ENCODE measurements at regions not wholly inside any gene's neighbourhood (a gene's known extent, or its start where the extent isn't known, plus 50 kb on each side); places are given as distances from the start of the nearest gene placed in this dataset.

GRCh38 chr11:70528794-70529580, 130.7 kb downstream of the CTTN start:
- no peak overlapping the region for H3K4me3 ChIP-seq
- H3K36me3 ChIP-seq: no peaks in the 10 kb centered on the region
- WGBS, 2 donors: 88 to 97% methylated on average over 14 to 17 of the region's 18 CpGs
- H3K27ac ChIP-seq: no peak overlapping the region
- no peak for DNase-seq (ENCODE audit: low spot score in 2 of 2)
- TF ChIP-seq EP300 (IDR thresholded peaks at IDR 0.05) (no peak), POLR2A (IDR thresholded peaks at IDR 0.05) (no peak)
- TF ChIP-seq, protein P1, sequence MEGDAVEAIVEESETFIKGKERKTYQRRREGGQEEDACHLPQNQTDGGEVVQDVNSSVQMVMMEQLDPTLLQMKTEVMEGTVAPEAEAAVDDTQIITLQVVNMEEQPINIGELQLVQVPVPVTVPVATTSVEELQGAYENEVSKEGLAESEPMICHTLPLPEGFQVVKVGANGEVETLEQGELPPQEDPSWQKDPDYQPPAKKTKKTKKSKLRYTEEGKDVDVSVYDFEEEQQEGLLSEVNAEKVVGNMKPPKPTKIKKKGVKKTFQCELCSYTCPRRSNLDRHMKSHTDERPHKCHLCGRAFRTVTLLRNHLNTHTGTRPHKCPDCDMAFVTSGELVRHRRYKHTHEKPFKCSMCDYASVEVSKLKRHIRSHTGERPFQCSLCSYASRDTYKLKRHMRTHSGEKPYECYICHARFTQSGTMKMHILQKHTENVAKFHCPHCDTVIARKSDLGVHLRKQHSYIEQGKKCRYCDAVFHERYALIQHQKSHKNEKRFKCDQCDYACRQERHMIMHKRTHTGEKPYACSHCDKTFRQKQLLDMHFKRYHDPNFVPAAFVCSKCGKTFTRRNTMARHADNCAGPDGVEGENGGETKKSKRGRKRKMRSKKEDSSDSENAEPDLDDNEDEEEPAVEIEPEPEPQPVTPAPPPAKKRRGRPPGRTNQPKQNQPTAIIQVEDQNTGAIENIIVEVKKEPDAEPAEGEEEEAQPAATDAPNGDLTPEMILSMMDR (IDR thresholded peaks at IDR 0.05): no peak
- no peaks in the 10 kb centered on the region for H3K9me3 ChIP-seq
- no peaks in the 10 kb centered on the region for H3K4me1 ChIP-seq
- no peaks in the 10 kb centered on the region for H3K27me3 ChIP-seq

DNA sequence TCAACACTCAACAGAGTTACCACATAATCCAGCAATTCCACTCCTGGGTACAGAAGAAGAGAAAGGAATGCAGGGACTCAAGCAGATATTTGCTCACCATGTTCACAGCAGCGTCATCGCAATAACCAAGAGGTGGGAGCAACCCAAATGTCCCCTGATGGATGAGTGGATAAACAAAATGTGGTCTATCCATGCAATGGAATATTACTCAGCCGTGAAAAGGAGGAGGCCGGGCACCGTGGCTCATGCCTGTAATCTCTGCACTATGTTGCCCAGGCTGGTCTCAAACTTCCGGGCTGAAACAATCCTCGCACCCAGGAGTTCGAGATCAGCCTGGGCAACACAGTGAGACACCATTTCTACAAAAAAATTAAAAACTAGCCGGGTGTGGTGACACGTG, 131.7 kb downstream of the CTTN start:
- H3K4me3 ChIP-seq: no peak overlapping the region
- 92 to 96% methylated on average over 10 of the region's 10 CpGs for WGBS, 2 donors

GRCh38 chr11:70530629-70531185, 132.4 kb downstream of the CTTN start:
- H3K27ac ChIP-seq: no peak overlapping the region
- WGBS, 2 donors: 89% methylated on average over 11 of the region's 11 CpGs

More for the DNA sequence above, 131.7 kb downstream of the CTTN start:
- no peak for DNase-seq (ENCODE audit: low spot score in 2 of 2)
- H3K27ac ChIP-seq: no peak overlapping the region
- H3K4me1 ChIP-seq: no peaks in the 10 kb centered on the region
- H3K36me3 ChIP-seq: no peaks in the 10 kb centered on the region
- H3K9me3 ChIP-seq: peaks cover 0 to 4% (median 0%) of the 10 kb centered on the region in 4 donors
- TF ChIP-seq, protein P1 (IDR thresholded peaks at IDR 0.05): no peak
- no peak for TF ChIP-seq EP300 (IDR thresholded peaks at IDR 0.05)
- TF ChIP-seq POLR2A (IDR thresholded peaks at IDR 0.05): no peak
- H3K27me3 ChIP-seq: no peaks in the 10 kb centered on the region

DNA sequence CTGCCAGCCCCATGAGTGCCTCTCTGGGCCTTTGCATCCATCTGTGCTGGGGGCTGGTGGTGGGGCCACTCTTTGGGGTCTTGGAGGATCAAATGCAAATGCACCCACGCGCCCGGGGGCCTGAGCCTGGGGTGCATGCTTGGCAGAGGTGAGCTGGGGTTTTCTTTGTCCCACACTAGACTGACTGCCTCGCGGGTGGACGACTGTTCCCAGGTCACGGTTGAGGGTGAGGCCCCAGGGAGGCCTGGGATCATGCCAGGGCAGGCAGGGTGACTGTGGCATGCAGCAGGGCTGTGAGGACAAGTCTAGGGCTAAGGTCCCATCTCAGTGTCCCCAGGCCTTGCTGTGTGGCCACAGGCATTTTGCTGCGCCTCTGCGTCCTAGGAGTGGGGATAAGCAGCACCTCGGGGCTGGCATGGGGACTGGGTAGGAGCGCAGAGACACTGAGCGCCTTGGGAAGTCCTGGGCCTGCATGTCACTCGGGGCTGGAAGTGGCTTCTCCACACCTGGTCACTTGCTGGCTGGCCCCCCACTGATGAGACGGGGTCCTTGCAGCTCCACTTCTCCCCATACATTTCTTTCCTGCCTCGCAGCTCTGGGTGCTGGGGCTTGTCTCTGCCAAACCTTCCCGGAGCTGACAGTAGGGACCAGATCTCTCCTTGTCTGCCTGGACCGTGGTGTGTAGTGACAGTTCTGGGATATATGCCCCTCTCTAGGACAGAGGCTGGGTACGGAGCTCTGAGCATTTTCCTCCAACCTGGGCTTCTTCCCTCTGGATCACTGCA, 133.1 kb downstream of the CTTN start:
- WGBS, 2 donors: 82 to 85% methylated on average over 17 to 18 of the region's 18 CpGs
- Histone ChIP-seq H3K36me3 (no peaks in the 10 kb centered on the region), H3K4me1 (no peaks in the 10 kb centered on the region), H3K4me3 (no peak overlapping the region), H3K9me3 (peaks cover 0 to 4% (median 0%) of the 10 kb centered on the region in 4 donors), H3K27me3 (no peaks in the 10 kb centered on the region), H3K27ac (no peak overlapping the region)
- DNase-seq (ENCODE audit: low spot score in 2 of 2): no peak
- no peak for TF ChIP-seq POLR2A (IDR thresholded peaks at IDR 0.05)

More at GRCh38 chr11:70530629-70531185, 132.4 kb downstream of the CTTN start:
- no peak for DNase-seq (ENCODE audit: low spot score in 2 of 2)
- H3K9me3 ChIP-seq: peaks cover 0 to 4% (median 0%) of the 10 kb centered on the region in 4 donors
- no peaks in the 10 kb centered on the region for H3K4me1 ChIP-seq
- no peak overlapping the region for H3K4me3 ChIP-seq
- H3K36me3 ChIP-seq: no peaks in the 10 kb centered on the region
- no peak for TF ChIP-seq POLR2A (IDR thresholded peaks at IDR 0.05)
- TF ChIP-seq EP300 (IDR thresholded peaks at IDR 0.05): no peak
- TF ChIP-seq, protein P1 (IDR thresholded peaks at IDR 0.05): no peak
- no peaks in the 10 kb centered on the region for H3K27me3 ChIP-seq

DNA sequence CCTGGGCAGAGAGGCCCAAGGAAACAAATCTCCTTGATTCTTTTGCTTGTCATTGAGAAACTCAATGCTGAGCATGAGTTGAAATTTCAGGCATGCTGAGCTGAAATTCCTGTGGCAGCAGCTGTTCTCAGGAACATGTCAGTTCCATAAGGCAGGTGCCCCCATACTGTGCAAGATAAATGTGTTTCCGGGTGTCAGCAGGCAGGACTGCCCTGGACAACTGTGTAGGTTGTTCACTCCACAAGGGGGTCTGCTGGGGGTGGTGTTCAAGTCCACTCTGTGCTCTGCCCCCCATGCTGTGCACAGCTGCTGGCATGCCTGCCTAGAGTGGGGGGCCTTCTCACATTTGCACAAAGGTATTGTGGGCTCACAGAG, 133.7 kb downstream of the CTTN start:
- H3K36me3 ChIP-seq: no peaks in the 10 kb centered on the region
- TF ChIP-seq EP300 (IDR thresholded peaks at IDR 0.05): no peak
- TF ChIP-seq, protein P1 (IDR thresholded peaks at IDR 0.05): no peak
- TF ChIP-seq POLR2A (IDR thresholded peaks at IDR 0.05): no peak
- no peaks in the 10 kb centered on the region for H3K27me3 ChIP-seq
- no peak for DNase-seq (ENCODE audit: low spot score in 2 of 2)
- no peak overlapping the region for H3K27ac ChIP-seq
- H3K4me3 ChIP-seq: no peak overlapping the region
- 75 to 78% methylated on average over 1 of the region's 1 CpG for WGBS, 2 donors
- no peaks in the 10 kb centered on the region for H3K4me1 ChIP-seq
- peaks cover 0 to 4% (median 0%) of the 10 kb centered on the region in 4 donors for H3K9me3 ChIP-seq
